IMR-90 (cell line): ENCODE measurements at regions not wholly inside any gene's neighbourhood (a gene's known extent, or its start where the extent isn't known, plus 50 kb on each side); places are given as distances from the start of the nearest gene placed in this dataset.

Experiments
- ATAC-seq: fragments of 200-7000 bp; cut with Tn5 transposase; 2 replicates; pipeline ENCODE4 v1.9.1; 2020; ENCODE audit warnings: low read depth, mild to moderate bottlenecking, moderate library complexity
- BruUV-seq: library from RNA; stranded (reverse); fragments of 400-500 nt; replicated peaks from 2 replicates; lab custom pipeline; 2021; lab: Mats Ljungman, UMichigan
- CTCF ChIA-PET: fragments of 300-600 bp; formaldehyde crosslinking; extraction: SDS; loops from one replicate; lab custom pipeline; 2021; ENCODE audit warnings: antibody characterized with exemption; lab: Yijun Ruan, JAX
- POLR2A ChIA-PET: fragments of 300-600 bp; sonication (Branson Sonifier 250); formaldehyde crosslinking; loops from one replicate; lab custom pipeline; 2022; ENCODE audit warnings: antibody characterized with exemption; ENCODE audit not compliant: unreplicated experiment; lab: Charles Lee
- DNase-seq: peaks from one replicate; pipeline ENCODE4 v3.0.0; 2013
- H2AFZ ChIP-seq: replicated peaks from 2 replicates; pipeline ENCODE3; 2013; ENCODE audit warnings: low read length, mild to moderate bottlenecking; ENCODE audit not compliant: poor library complexity
- H2AK5ac ChIP-seq: 2 replicates; pipeline ENCODE4 v1.6.1; 2013; ENCODE audit warnings: low read depth, low read length, inconsistent platforms
- H2AK9ac ChIP-seq: replicated peaks from 2 replicates; pipeline ENCODE3; 2013; ENCODE audit warnings: mild to moderate bottlenecking, low read depth, low read length, moderate library complexity; ENCODE audit not compliant: poor library complexity
- H2BK120ac ChIP-seq: 2 replicates; pipeline ENCODE4 v1.6.1; 2013; ENCODE audit warnings: low read depth, low read length, inconsistent platforms
- H2BK15ac ChIP-seq: 3 replicates; pipeline ENCODE4 v1.6.1; 2013; ENCODE audit warnings: low read depth, low read length, inconsistent platforms
- H2BK20ac ChIP-seq: 2 replicates; pipeline ENCODE4 v1.6.1; 2013; ENCODE audit warnings: low read depth, mild to moderate bottlenecking, inconsistent platforms, low read length, moderate library complexity
- H2BK5ac ChIP-seq: 2 replicates; pipeline ENCODE4 v1.6.1; 2013; ENCODE audit warnings: mild to moderate bottlenecking, low read depth, low read length, inconsistent platforms; ENCODE audit not compliant: poor library complexity, severe bottlenecking
- H3K14ac ChIP-seq: replicated peaks from 2 replicates; pipeline ENCODE4 v1.6.1; 2013; ENCODE audit warnings: low read depth, low read length, inconsistent platforms
- H3K18ac ChIP-seq: 2 replicates; pipeline ENCODE4 v1.6.1; 2013; ENCODE audit warnings: low read depth, low read length, control low read depth
- H3K23ac ChIP-seq: 2 replicates; pipeline ENCODE4 v1.6.1; 2013; ENCODE audit warnings: low read depth, low read length, inconsistent platforms
- H3K27ac ChIP-seq: 2 replicates; pipeline ENCODE4 v1.5.1; 2013; ENCODE audit warnings: mild to moderate bottlenecking, control low read depth, low read length; ENCODE audit not compliant: insufficient read depth
- H3K27me3 ChIP-seq: 2 replicates; pipeline ENCODE4 v1.6.1; 2013; ENCODE audit warnings: low read length; ENCODE audit not compliant: control insufficient read depth, insufficient read depth
- H3K36me3 ChIP-seq: 2 replicates; pipeline ENCODE4 v1.6.1; 2013; ENCODE audit warnings: low read length, mixed read lengths; ENCODE audit not compliant: control insufficient read depth, insufficient read depth
- H3K4ac ChIP-seq: 2 replicates; pipeline ENCODE4 v1.6.1; 2013; ENCODE audit warnings: low read depth, low read length, inconsistent platforms
- H3K4me1 ChIP-seq: 2 replicates; pipeline ENCODE4 v1.6.1; 2013; ENCODE audit warnings: low read length, mixed read lengths; ENCODE audit not compliant: control insufficient read depth, insufficient read depth
- H3K4me2 ChIP-seq: 2 replicates; pipeline ENCODE4 v1.6.1; 2013; ENCODE audit warnings: low read depth, mild to moderate bottlenecking, control low read depth, low read length, moderate library complexity
- H3K4me3 ChIP-seq: 2 replicates; pipeline ENCODE4 v1.5.1; 2013; ENCODE audit warnings: low read depth, mild to moderate bottlenecking, control low read depth, low read length, moderate library complexity; ENCODE audit not compliant: insufficient read depth
- H3K56ac ChIP-seq: 2 replicates; pipeline ENCODE4 v1.6.1; 2013; ENCODE audit warnings: low read length, inconsistent platforms; ENCODE audit not compliant: insufficient read depth; ENCODE audit errors: extremely low read depth
- H3K79me1 ChIP-seq, 2 experiments: 2 replicates each; pipeline ENCODE4 v1.6.1; 2013; ENCODE audit warnings: low read length in 2 of 2, inconsistent platforms in 1 of 2, low read depth in 1 of 2
- H3K9ac ChIP-seq: 2 replicates; pipeline ENCODE4 v1.6.1; 2013; ENCODE audit warnings: low read depth, low read length, control low read depth
- H3K9me1 ChIP-seq: 2 replicates; pipeline ENCODE4 v1.6.1; 2013; ENCODE audit warnings: low read length, inconsistent platforms; ENCODE audit not compliant: insufficient read depth
- H3K9me3 ChIP-seq: 2 replicates; pipeline ENCODE4 v1.6.1; 2013; ENCODE audit warnings: low read length; ENCODE audit not compliant: control insufficient read depth, insufficient read depth
- H4K20me1 ChIP-seq: 2 replicates; pipeline ENCODE4 v1.6.1; 2013; ENCODE audit warnings: low read length, inconsistent platforms; ENCODE audit not compliant: insufficient read depth
- H4K5ac ChIP-seq: 2 replicates; pipeline ENCODE4 v1.6.1; 2013; ENCODE audit warnings: mild to moderate bottlenecking, low read depth, low read length, control low read depth
- H4K8ac ChIP-seq, 2 experiments: 2 replicates each; pipeline ENCODE4 v1.6.1; 2013; ENCODE audit warnings: low read depth in 2 of 2, low read length in 2 of 2, control low read depth in 1 of 2, inconsistent platforms in 1 of 2
- H4K91ac ChIP-seq: 2 replicates; pipeline ENCODE4 v1.6.1; 2013; ENCODE audit warnings: low read depth, low read length, inconsistent platforms; ENCODE audit not compliant: insufficient read depth
- BHLHE40 ChIP-seq: fragments of 150-350 bp; IDR thresholded peaks from 2 replicates; pipeline ENCODE4 v1.6.1; 2016; ENCODE audit warnings: mild to moderate bottlenecking, low read depth, low read length
- CEBPB ChIP-seq: IDR thresholded peaks from 2 replicates; pipeline ENCODE4 v1.6.1; 2012; ENCODE audit warnings: low read depth, low read length, improper control_type of control experiment
- FOS ChIP-seq: fragments of 150-350 bp; IDR thresholded peaks from 2 replicates; pipeline ENCODE4 v1.6.1; 2016; ENCODE audit warnings: low read depth, low read length
- MAFK ChIP-seq: IDR thresholded peaks from 2 replicates; pipeline ENCODE4 v1.6.1; 2012; ENCODE audit warnings: low read depth, low read length, improper control_type of control experiment
- MAZ ChIP-seq: IDR thresholded peaks from 2 replicates; pipeline ENCODE4 v1.6.1; 2012; ENCODE audit warnings: low read depth, mild to moderate bottlenecking, low read length, improper control_type of control experiment, moderate library complexity, borderline replicate concordance
- MXI1 ChIP-seq: IDR thresholded peaks from 2 replicates; pipeline ENCODE4 v1.6.1; 2012; ENCODE audit warnings: low read depth, mild to moderate bottlenecking, low read length, moderate library complexity, borderline replicate concordance
- NFE2L2 ChIP-seq: fragments of 150-350 bp; IDR thresholded peaks from 2 replicates; pipeline ENCODE4 v1.6.1; 2016; ENCODE audit warnings: low read depth, mild to moderate bottlenecking, low read length
- POLR2A ChIP-seq: IDR thresholded peaks from 2 replicates; pipeline ENCODE4 v1.6.1; 2012; ENCODE audit warnings: mild to moderate bottlenecking, low read depth, low read length
- RAD21 ChIP-seq: IDR thresholded peaks from 2 replicates; pipeline ENCODE4 v1.6.1; 2012; ENCODE audit warnings: low read length, improper control_type of control experiment
- RCOR1 ChIP-seq: IDR thresholded peaks from 2 replicates; pipeline ENCODE4 v1.6.1; 2012; ENCODE audit warnings: mild to moderate bottlenecking, low read length, improper control_type of control experiment; ENCODE audit not compliant: insufficient replicate concordance
- RFX5 ChIP-seq: IDR thresholded peaks from 2 replicates; pipeline ENCODE4 v1.8.0; 2012; ENCODE audit warnings: low read depth, mild to moderate bottlenecking, low read length, moderate library complexity
- USF2 ChIP-seq: fragments of 150-350 bp; IDR thresholded peaks from 2 replicates; pipeline ENCODE4 v1.6.1; 2017; ENCODE audit warnings: mild to moderate bottlenecking, antibody characterized with exemption, low read length, low read depth
- WGBS, 2 experiments: methylation state at CpG; one replicate each; pipeline versions ENCODE4 v1.1.5 to v1.1.7; 2013; ENCODE audit warnings: missing lambda C conversion rate in 2 of 2; ENCODE audit not compliant: insufficient read length in 1 of 2; ENCODE audit errors: extremely low coverage in 2 of 2; 5-methylcytosine and 5-hydroxymethylcytosine counted together
- dilution Hi-C: fragments of 300-500 bp; cut with HindIII; formaldehyde crosslinking; loops from one replicate; pipeline ENCODE4 v1.14.3; 2018; ENCODE audit warnings: low sequenced_read_pairs; ENCODE audit not compliant: unreplicated experiment
- in situ Hi-C: fragments of 300-500 bp; cut with MboI; formaldehyde crosslinking; loops from 3 replicates; pipeline ENCODE4 v1.14.3; 2019; ENCODE audit warnings: low sequenced_read_pairs, inconsistent platforms, mixed read lengths
- intact Hi-C: fragments of 100-400 bp; cut with micrococcal nuclease; formaldehyde crosslinking; loops from 2 replicates; pipeline ENCODE4 v1.10.0; 2022
- TF ChIP-seq, protein P1 (sequence below): conservative IDR thresholded peaks from 2 replicates; pipeline ENCODE4 v1.5.1; 2012; ENCODE audit warnings: mild to moderate bottlenecking, low read depth, low read length, improper control_type of control experiment
- TF ChIP-seq, protein P2 (sequence below): fragments of 150-350 bp; IDR thresholded peaks from 2 replicates; pipeline ENCODE4 v1.6.1; 2016; ENCODE audit warnings: low read depth, mild to moderate bottlenecking, low read length, moderate library complexity, borderline replicate concordance

DNA sequence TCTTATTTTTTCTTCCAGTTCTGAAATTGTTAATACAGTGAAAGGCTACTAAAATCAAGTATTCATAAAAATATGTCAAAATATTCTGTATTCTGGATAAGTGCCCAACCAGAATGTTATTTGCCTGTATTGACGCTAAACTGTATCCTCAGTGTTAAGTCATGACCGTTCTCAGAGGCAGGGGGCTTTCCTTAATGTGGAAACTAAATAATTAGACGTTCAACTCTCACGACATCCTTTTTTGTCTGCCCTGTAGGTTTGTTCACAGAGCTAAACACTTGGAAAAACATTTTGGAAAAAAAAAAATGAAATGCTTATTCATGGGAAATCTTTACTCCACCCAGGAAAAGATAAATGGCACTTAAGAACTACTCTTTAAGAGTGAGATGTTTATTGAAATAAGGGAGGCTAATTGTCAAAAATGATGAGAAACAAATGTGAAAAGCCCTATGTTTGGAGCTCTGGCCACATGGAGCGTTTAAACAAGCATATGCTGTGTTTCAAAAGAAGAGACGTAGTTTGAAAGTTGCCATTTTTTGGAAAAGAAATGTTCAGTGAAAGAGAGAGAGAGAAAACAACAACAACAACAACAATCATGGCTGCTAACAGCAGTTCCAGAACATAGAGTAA, 453.1 kb upstream of the MARCKS start:
- Histone ChIP-seq H4K91ac (no peak overlapping the region), H3K23ac (no peak overlapping the region), H2BK120ac (no peak overlapping the region), H2BK15ac (no peak overlapping the region), H2BK20ac (0 out of 2 replicates have a peak overlapping the region, but pooled peaks have one; percentile 18), H2BK5ac (no peak overlapping the region), H3K18ac (no peak overlapping the region), H3K4me3 (no peak overlapping the region), H3K9ac (no peak overlapping the region), H2AFZ (no peak overlapping the region), H3K14ac (no peak overlapping the region), H3K79me1 (no peaks in the 10 kb centered on the region), H3K27ac (no peak overlapping the region), H3K4me1 (peaks cover 3% of the 10 kb centered on the region), H3K36me3 (no peaks in the 10 kb centered on the region), H3K9me1 (no peaks in the 10 kb centered on the region), H4K20me1 (no peaks in the 10 kb centered on the region), H2AK5ac (no peak overlapping the region), H3K9me3 (no peaks in the 10 kb centered on the region), H4K5ac (no peak overlapping the region), H3K56ac (no peak overlapping the region), H3K4me2 (no peak overlapping the region), H3K4ac (no peak overlapping the region), H4K8ac (no peak overlapping the region), H2AK9ac (no peak overlapping the region), H3K27me3 (no peaks in the 10 kb centered on the region)
- POLR2A ChIA-PET = no interaction called here
- CTCF ChIA-PET = no interaction called here
- ATAC-seq (no peak), DNase-seq (no peak)
- intact Hi-C loops (no loop called here), dilution Hi-C loops (no loop called here), in situ Hi-C loops (no loop called here)
- WGBS, 2 experiments = no CpG with 5 or more reads among the region's 6 CpGs
- no TSS peak for BruUV-seq
- TF ChIP-seq MAZ = no peak
- TF ChIP-seq FOS = no peak
- no peak for TF ChIP-seq RCOR1
- no peak for TF ChIP-seq MAFK
- no peak for TF ChIP-seq NFE2L2
- TF ChIP-seq BHLHE40 = no peak
- TF ChIP-seq MXI1 = no peak
- TF ChIP-seq USF2 = no peak
- TF ChIP-seq POLR2A = no peak
- TF ChIP-seq, protein P1, sequence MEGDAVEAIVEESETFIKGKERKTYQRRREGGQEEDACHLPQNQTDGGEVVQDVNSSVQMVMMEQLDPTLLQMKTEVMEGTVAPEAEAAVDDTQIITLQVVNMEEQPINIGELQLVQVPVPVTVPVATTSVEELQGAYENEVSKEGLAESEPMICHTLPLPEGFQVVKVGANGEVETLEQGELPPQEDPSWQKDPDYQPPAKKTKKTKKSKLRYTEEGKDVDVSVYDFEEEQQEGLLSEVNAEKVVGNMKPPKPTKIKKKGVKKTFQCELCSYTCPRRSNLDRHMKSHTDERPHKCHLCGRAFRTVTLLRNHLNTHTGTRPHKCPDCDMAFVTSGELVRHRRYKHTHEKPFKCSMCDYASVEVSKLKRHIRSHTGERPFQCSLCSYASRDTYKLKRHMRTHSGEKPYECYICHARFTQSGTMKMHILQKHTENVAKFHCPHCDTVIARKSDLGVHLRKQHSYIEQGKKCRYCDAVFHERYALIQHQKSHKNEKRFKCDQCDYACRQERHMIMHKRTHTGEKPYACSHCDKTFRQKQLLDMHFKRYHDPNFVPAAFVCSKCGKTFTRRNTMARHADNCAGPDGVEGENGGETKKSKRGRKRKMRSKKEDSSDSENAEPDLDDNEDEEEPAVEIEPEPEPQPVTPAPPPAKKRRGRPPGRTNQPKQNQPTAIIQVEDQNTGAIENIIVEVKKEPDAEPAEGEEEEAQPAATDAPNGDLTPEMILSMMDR = no peak
- TF ChIP-seq RAD21 = no peak
- TF ChIP-seq, protein P2, sequence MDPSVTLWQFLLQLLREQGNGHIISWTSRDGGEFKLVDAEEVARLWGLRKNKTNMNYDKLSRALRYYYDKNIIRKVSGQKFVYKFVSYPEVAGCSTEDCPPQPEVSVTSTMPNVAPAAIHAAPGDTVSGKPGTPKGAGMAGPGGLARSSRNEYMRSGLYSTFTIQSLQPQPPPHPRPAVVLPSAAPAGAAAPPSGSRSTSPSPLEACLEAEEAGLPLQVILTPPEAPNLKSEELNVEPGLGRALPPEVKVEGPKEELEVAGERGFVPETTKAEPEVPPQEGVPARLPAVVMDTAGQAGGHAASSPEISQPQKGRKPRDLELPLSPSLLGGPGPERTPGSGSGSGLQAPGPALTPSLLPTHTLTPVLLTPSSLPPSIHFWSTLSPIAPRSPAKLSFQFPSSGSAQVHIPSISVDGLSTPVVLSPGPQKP = no peak
- no peak for TF ChIP-seq CEBPB
- TF ChIP-seq RFX5 = no peak
